ENCODE measurements at regions not wholly inside any gene's neighbourhood (a gene's known extent, or its start where the extent isn't known, plus 50 kb on each side); places are given as distances from the start of the nearest gene placed in this dataset.

GRCh38 chr10:1846032-1846431 lies 108.7 kb upstream of the ADARB2 start:
- DNase-seq: no peak

- DNase-seq: no peak
Measured at GRCh38 chr10:1841759-1842158, 104.4 kb upstream of the ADARB2 start.

GRCh38 chr10:1829712-1830111 lies 92.4 kb upstream of the ADARB2 start:
- no peak for DNase-seq

- DNase-seq: no peak
Measured at GRCh38 chr10:1824928-1825327, 87.6 kb upstream of the ADARB2 start.

GRCh38 chr10:1814556-1814955 lies 77.2 kb upstream of the ADARB2 start:
- DNase-seq: no peak

- DNase-seq: no peak
Measured at GRCh38 chr10:1809139-1809741, 71.9 kb upstream of the ADARB2 start.

GRCh38 chr10:1807924-1808323 lies 70.6 kb upstream of the ADARB2 start:
- DNase-seq: no peak

- DNase-seq: no peak
Measured at GRCh38 chr10:1807196-1807595, 69.9 kb upstream of the ADARB2 start.

GRCh38 chr10:1802413-1802812 lies 65.1 kb upstream of the ADARB2 start:
- no peak for DNase-seq

- DNase-seq: no peak
Measured at GRCh38 chr10:1788401-1788800, 51.1 kb upstream of the ADARB2 start.
